IPS DF 6.9 (cell line): ENCODE measurements at regions not wholly inside any gene's neighbourhood (a gene's known extent, or its start where the extent isn't known, plus 50 kb on each side); places are given as distances from the start of the nearest gene placed in this dataset.

ENCODE experiments used
- DNase-seq: peaks from one replicate; pipeline ENCODE4 v3.0.0-alpha.2; 2013; ENCODE audit warnings: low read depth, low spot score
- H3K27ac ChIP-seq: one replicate; pipeline ENCODE4 v1.5.1; 2013; ENCODE audit warnings: low read length, control low read depth
- H3K27me3 ChIP-seq: 2 replicates; pipeline ENCODE4 v1.6.1; 2013; ENCODE audit warnings: mild to moderate bottlenecking, low read length; ENCODE audit not compliant: control insufficient read depth, insufficient read depth
- H3K36me3 ChIP-seq: 2 replicates; pipeline ENCODE4 v1.6.1; 2013; ENCODE audit warnings: low read length; ENCODE audit not compliant: control insufficient read depth, insufficient read depth
- H3K4me1 ChIP-seq: 2 replicates; pipeline ENCODE4 v1.6.1; 2013; ENCODE audit warnings: low read length; ENCODE audit not compliant: control insufficient read depth, insufficient read depth
- H3K4me3 ChIP-seq: 2 replicates; pipeline ENCODE4 v1.5.1; 2013; ENCODE audit warnings: mild to moderate bottlenecking, low read length
- H3K9me3 ChIP-seq: 2 replicates; pipeline ENCODE4 v1.6.1; 2013; ENCODE audit warnings: low read length, inconsistent platforms; ENCODE audit not compliant: control insufficient read depth, insufficient read depth
- WGBS: extraction: QIAGEN DNeasy Blood & Tissue Kit; methylation state at CpG from one replicate; pipeline ENCODE4 v1.1.7; 2013; ENCODE audit warnings: mixed read lengths, missing lambda C conversion rate; ENCODE audit not compliant: insufficient read length, insufficient coverage; 5-methylcytosine and 5-hydroxymethylcytosine counted together

- Histone ChIP-seq H3K27ac (no peak overlapping the region), H3K4me1 (no peaks in the 10 kb centered on the region), H3K4me3 (no peak overlapping the region), H3K27me3 (no peaks in the 10 kb centered on the region), H3K36me3 (no peaks in the 10 kb centered on the region), H3K9me3 (no peaks in the 10 kb centered on the region)
- no peak for DNase-seq
- no CpG with 5 or more reads among the region's 7 CpGs for WGBS
These were observed 100.1 kb downstream of the HRH4 start for GRCh38 chr18:24560511-24560981.

DNA sequence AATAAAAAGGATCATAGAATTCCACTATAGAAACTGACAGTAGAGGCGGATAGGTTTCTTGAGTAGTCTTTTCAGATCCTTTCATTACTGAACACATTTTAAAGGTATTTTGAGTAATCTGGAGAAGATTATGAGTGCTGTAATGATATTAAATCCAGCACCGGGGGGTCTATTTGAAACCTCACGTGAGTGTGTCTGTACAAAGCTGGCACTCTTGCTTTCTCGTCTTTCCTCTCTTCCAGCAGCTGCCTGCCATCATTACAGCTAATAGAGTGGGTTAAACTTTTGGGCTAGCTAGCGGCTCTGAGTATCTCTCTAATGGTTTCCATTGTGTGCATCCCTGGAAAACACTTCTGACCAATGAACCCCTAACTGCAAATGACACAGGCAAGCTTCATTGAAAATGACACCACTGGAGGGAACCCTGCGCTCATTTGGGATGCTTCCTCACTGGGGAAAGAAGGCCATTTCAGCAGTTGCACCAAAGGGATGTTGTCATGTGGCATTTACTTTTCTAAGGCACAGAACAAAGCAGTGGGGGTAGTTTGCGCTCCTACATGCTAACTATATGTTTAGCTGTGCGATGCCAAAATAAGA lies 101.0 kb downstream of the HRH4 start:
- Histone ChIP-seq H3K36me3 (no peaks in the 10 kb centered on the region), H3K4me3 (no peak overlapping the region), H3K27me3 (no peaks in the 10 kb centered on the region), H3K9me3 (no peaks in the 10 kb centered on the region), H3K27ac (no peak overlapping the region), H3K4me1 (no peaks in the 10 kb centered on the region)
- no peak for DNase-seq
- no CpG with 5 or more reads among the region's 8 CpGs for WGBS

DNA sequence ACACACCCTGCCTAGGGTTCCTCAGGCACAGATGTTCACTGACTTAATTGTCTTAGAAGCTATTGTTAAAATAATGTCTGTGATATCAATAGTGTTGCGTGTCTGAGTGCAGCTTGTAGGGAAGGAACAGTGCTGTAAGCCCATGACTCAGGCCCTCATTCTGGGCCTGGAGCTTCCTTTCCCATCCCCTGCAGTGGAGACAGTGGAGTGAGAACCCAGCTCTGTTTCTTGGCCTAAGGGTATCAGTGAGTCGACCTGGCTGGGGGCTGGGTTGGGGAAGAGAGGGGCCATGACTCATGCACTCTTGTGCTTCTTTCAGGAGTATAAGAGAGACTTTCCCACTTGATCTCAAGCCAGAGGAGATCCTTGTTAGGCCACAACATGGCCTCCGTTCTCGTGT lies 106.8 kb downstream of the HRH4 start:
- no CpG with 5 or more reads among the region's 4 CpGs for WGBS
- Histone ChIP-seq H3K4me3 (no peak overlapping the region), H3K27ac (no peak overlapping the region), H3K4me1 (no peaks in the 10 kb centered on the region), H3K36me3 (no peaks in the 10 kb centered on the region), H3K9me3 (no peaks in the 10 kb centered on the region), H3K27me3 (no peaks in the 10 kb centered on the region)
- DNase-seq: no peak

- Histone ChIP-seq H3K4me1 (no peaks in the 10 kb centered on the region), H3K27me3 (no peaks in the 10 kb centered on the region), H3K4me3 (no peak overlapping the region), H3K9me3 (no peaks in the 10 kb centered on the region), H3K36me3 (no peaks in the 10 kb centered on the region), H3K27ac (no peak overlapping the region)
- WGBS: no CpG with 5 or more reads among the region's 4 CpGs
- no peak for DNase-seq
These were observed 110.3 kb downstream of the HRH4 start for GRCh38 chr18:24570716-24571115.

DNA sequence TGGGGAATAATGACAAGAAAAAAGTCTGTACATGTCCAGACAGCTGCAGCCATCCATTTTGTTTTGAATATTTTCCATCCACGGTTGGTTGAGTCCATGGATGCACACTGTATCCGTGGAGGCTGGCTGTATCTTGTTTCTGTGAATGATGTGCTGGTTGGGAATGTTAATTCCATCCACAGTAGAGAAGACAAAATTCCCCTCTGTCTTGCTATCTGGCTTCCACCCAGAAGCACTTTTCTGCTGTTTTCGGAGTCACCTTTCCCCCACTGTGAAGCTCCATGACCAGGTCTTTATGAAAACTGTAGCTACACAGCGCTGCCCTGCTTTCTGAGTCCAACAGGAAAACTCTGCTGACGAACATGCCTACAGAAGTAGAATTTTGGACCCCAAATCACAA lies 122.3 kb downstream of the HRH4 start:
- H3K36me3 ChIP-seq: no peaks in the 10 kb centered on the region
- no peaks in the 10 kb centered on the region for H3K9me3 ChIP-seq
- H3K27ac ChIP-seq: no peak overlapping the region
- peaks cover 3% of the 10 kb centered on the region; the same call in 1 of the 2 replicates for H3K4me1 ChIP-seq
- no peak for DNase-seq
- WGBS: no CpG with 5 or more reads among the region's 5 CpGs
- H3K27me3 ChIP-seq: no peaks in the 10 kb centered on the region
- no peak overlapping the region for H3K4me3 ChIP-seq

- no peaks in the 10 kb centered on the region for H3K36me3 ChIP-seq
- H3K4me3 ChIP-seq: no peak overlapping the region
- H3K4me1 ChIP-seq: peaks cover 3% of the 10 kb centered on the region; the same call in 1 of the 2 replicates
- no CpG with 5 or more reads among the region's 8 CpGs for WGBS
- no peak for DNase-seq
- H3K27ac ChIP-seq: no peak overlapping the region
- H3K9me3 ChIP-seq: no peaks in the 10 kb centered on the region
- no peaks in the 10 kb centered on the region for H3K27me3 ChIP-seq
These were observed 123.8 kb downstream of the HRH4 start for GRCh38 chr18:24584205-24584604.

DNA sequence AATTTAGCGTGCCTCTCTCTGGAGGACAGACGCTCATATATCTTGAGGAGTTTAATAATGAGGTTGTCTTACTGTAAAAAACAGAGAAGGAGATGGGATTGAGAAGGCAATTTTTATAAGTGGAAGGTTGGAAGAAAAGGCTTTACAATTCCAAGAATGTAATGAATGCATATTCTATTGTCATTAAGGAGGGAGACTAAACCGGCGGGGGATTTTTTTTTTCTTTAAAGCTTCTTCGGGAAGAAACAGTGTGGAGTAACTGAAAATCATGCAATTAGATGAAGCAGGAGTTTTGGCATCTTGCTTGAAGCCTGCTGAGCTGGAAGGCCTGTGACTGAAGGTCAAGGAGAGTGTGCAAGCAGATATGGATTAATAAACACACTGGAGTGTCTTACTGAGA lies 124.4 kb downstream of the HRH4 start:
- Histone ChIP-seq H3K27me3 (no peaks in the 10 kb centered on the region), H3K36me3 (no peaks in the 10 kb centered on the region), H3K4me1 (peaks cover 3% of the 10 kb centered on the region; the same call in 1 of the 2 replicates), H3K4me3 (no peak overlapping the region), H3K9me3 (no peaks in the 10 kb centered on the region), H3K27ac (no peak overlapping the region)
- no CpG with 5 or more reads among the region's 5 CpGs for WGBS
- no peak for DNase-seq

DNA sequence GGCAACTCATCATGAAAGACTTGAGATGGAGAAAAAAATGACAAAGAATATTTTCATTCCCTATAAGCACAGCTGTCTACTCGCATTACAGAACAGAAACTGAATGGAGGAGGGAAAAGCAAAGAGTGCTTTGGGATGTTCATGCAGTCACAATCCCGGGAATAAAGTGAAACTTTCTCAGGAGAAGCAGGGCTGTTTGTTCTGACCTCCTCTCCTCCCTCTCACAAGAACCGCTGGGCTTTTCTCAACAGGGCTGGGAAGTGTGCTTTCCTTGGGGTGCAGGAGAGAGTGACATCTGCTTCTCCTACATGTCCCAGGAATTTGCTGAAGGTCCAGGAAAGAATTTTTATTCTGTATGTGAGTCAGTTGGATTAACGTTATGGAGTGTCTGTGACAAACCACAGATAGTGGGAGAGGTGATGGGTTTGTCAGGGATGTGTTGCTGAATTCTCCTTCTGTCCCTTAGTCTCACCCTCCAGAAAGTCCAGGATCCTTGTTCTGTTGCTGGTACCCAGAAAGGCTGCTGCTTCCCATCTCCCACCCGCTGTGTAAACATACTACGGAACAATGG lies 125.6 kb downstream of the HRH4 start:
- no CpG with 5 or more reads among the region's 6 CpGs for WGBS
- H3K4me1 ChIP-seq: peaks cover 3% of the 10 kb centered on the region; the same call in 1 of the 2 replicates
- H3K36me3 ChIP-seq: no peaks in the 10 kb centered on the region
- no peak overlapping the region for H3K27ac ChIP-seq
- H3K27me3 ChIP-seq: no peaks in the 10 kb centered on the region
- no peaks in the 10 kb centered on the region for H3K9me3 ChIP-seq
- no peak for DNase-seq
- H3K4me3 ChIP-seq: no peak overlapping the region

DNA sequence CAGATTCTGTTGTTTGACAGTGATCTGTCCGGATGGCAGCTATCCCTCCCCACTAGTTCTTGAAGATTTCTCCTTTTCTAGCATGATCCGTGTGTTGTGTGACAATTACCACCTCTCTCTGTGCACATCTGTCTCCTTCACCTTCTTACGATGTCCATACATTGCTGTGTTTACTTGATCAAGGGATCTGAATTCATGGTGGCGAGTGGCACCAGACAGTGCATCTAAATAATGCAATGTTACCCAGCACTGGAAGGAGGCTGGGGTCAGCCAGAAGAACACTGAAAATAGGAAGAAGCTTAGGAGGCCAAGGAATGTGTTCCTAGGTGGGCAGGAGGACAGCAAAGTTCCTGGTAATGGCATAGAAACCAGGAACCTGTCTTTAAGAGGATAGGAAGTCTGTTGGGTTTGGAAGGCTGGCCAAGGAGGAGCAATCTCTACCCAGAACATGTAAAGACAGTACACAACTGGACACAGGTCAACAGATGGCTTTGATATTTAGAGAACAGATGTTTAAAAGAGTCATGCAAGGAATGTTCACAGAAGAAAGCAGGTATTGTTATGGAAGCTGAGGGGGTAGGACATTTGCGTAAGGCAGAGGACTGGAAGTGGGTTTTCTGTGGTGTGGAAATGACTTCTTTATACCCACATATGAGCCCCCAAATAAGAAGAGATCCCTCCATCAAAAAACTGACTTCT lies 126.4 kb downstream of the HRH4 start:
- Histone ChIP-seq H3K4me1 (peaks cover 3% of the 10 kb centered on the region; the same call in 1 of the 2 replicates), H3K4me3 (no peak overlapping the region), H3K27ac (no peak overlapping the region), H3K9me3 (no peaks in the 10 kb centered on the region), H3K36me3 (no peaks in the 10 kb centered on the region), H3K27me3 (no peaks in the 10 kb centered on the region)
- no peak for DNase-seq
- no CpG with 5 or more reads among the region's 5 CpGs for WGBS

DNA sequence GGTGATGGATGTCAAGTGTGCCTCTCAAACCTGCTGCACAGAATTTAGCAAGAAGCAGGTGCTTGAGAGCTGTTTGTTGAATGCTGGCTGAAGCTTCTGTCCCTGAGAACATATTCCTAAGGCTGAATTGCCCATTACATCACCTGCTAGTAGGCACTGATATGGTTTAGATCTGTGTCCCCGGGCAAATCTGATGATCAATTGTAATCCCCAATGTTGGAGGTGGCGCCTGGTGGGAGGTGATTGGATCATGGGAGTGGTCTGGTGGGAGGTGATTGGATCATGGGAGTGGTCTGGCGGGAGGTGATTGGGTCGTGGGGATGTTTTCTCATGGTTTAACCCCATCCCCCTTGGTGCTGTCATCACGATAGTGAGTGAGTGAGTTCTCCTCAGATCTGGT lies 128.0 kb downstream of the HRH4 start:
- Histone ChIP-seq H3K36me3 (no peaks in the 10 kb centered on the region), H3K9me3 (no peaks in the 10 kb centered on the region), H3K4me1 (peaks cover 3% of the 10 kb centered on the region; the same call in 1 of the 2 replicates), H3K4me3 (no peak overlapping the region), H3K27me3 (no peaks in the 10 kb centered on the region), H3K27ac (no peak overlapping the region)
- WGBS: no CpG with 5 or more reads among the region's 5 CpGs
- no peak for DNase-seq
